WTC11 (cell line): ENCODE measurements at regions not wholly inside any gene's neighbourhood (a gene's known extent, or its start where the extent isn't known, plus 50 kb on each side); places are given as distances from the start of the nearest gene placed in this dataset.

Source experiments
- ATAC-seq: fragments of 200-7000 bp; cut with Tn5 transposase; 2 replicates; pipeline ENCODE4 v1.10.0; 2021; ENCODE audit warnings: mild to moderate bottlenecking, moderate library complexity
- CTCF ChIA-PET: fragments of 300-600 bp; sonication (Branson Sonifier 250); formaldehyde crosslinking; loops from one replicate; lab custom pipeline; 2021; ENCODE audit warnings: antibody characterized with exemption; lab: Charles Lee
- POLR2A ChIA-PET: fragments of 350-600 bp; sonication (Branson Sonifier 250); formaldehyde crosslinking; loops from one replicate; lab custom pipeline; 2021; ENCODE audit warnings: antibody characterized with exemption; lab: Charles Lee
- DNase-seq: peaks from one replicate; pipeline ENCODE4 v3.0.0; 2021; ENCODE audit warnings: low spot score
- H3K27ac Mint-ChIP-seq: 2 replicates; pipeline ENCODE4 v1.8.0; 2021; ENCODE audit warnings: mixed read lengths
- H3K27me3 Mint-ChIP-seq: 2 replicates; pipeline ENCODE4 v1.8.0; 2021; ENCODE audit warnings: low read depth, mild to moderate bottlenecking, moderate library complexity, mixed read lengths
- H3K36me3 Mint-ChIP-seq: 2 replicates; pipeline ENCODE4 v1.8.0; 2021; ENCODE audit warnings: mixed read lengths
- H3K4me1 Mint-ChIP-seq: 2 replicates; pipeline ENCODE4 v1.8.0; 2022; ENCODE audit warnings: mixed read lengths
- H3K4me3 Mint-ChIP-seq: 2 replicates; pipeline ENCODE4 v1.8.0; 2021; ENCODE audit warnings: mild to moderate bottlenecking, moderate library complexity, mixed read lengths
- H3K9me3 Mint-ChIP-seq: 2 replicates; pipeline ENCODE4 v1.8.0; 2021; ENCODE audit warnings: mixed read lengths
- CREM ChIP-seq: sonication (generic); formaldehyde crosslinking; IDR thresholded peaks from 2 replicates; pipeline ENCODE4 v1.8.1; 2022; ENCODE audit warnings: mild to moderate bottlenecking, missing genetic modification reagents, moderate library complexity
- JUN ChIP-seq: sonication (generic); formaldehyde crosslinking; IDR thresholded peaks from 2 replicates; pipeline ENCODE4 v1.8.0; 2023; ENCODE audit warnings: mild to moderate bottlenecking, missing genetic modification reagents
- NR1H2 ChIP-seq: sonication (generic); formaldehyde crosslinking; IDR thresholded peaks from 2 replicates; pipeline ENCODE4 v1.9.0; 2021; ENCODE audit warnings: mild to moderate bottlenecking, moderate library complexity, missing genetic modification reagents
- NR3C1 ChIP-seq: sonication (generic); formaldehyde crosslinking; conservative IDR thresholded peaks from 2 replicates; pipeline ENCODE4 v1.8.1; 2023; ENCODE audit warnings: low read depth, mild to moderate bottlenecking, missing genetic modification reagents
- RORB ChIP-seq: fragments of 250-450 bp; sonication (Bioruptor Pico); IDR thresholded peaks from 2 replicates; pipeline ENCODE4 v1.9.0; 2021; ENCODE audit warnings: mild to moderate bottlenecking
- SMAD4 ChIP-seq: sonication (generic); formaldehyde crosslinking; IDR thresholded peaks from 2 replicates; pipeline ENCODE4 v1.8.0; 2022; ENCODE audit warnings: mild to moderate bottlenecking, missing genetic modification reagents
- TCF7 ChIP-seq: sonication (generic); formaldehyde crosslinking; IDR thresholded peaks from 2 replicates; pipeline ENCODE4 v1.8.0; 2022; ENCODE audit warnings: mild to moderate bottlenecking, low read depth, missing genetic modification reagents, moderate library complexity
- ZNF423 ChIP-seq: fragments of 250-450 bp; sonication (Bioruptor Pico); IDR thresholded peaks from 2 replicates; pipeline ENCODE4 v2.1.2; 2022; ENCODE audit warnings: mild to moderate bottlenecking, moderate library complexity
- ZNF671 ChIP-seq: fragments of 250-450 bp; sonication (Bioruptor Pico); IDR thresholded peaks from 2 replicates; pipeline ENCODE4 v1.8.0; 2021; ENCODE audit warnings: mild to moderate bottlenecking
- TF ChIP-seq, protein P1 (sequence below): sonication (generic); formaldehyde crosslinking; conservative IDR thresholded peaks from 2 replicates; pipeline ENCODE4 v1.8.1; 2023; ENCODE audit warnings: mild to moderate bottlenecking, low read depth, missing genetic modification reagents, moderate library complexity
- TF ChIP-seq, protein P2 (sequence below): sonication (generic); formaldehyde crosslinking; IDR thresholded peaks from 2 replicates; pipeline ENCODE4 v1.8.1; 2023; ENCODE audit warnings: mild to moderate bottlenecking, missing genetic modification reagents, moderate library complexity
- TF ChIP-seq, protein P3 (sequence below): sonication (generic); formaldehyde crosslinking; IDR thresholded peaks from 2 replicates; pipeline ENCODE4 v1.8.1; 2023; ENCODE audit warnings: mild to moderate bottlenecking, moderate library complexity, missing genetic modification reagents
- TF ChIP-seq, protein P4 (sequence below): sonication (generic); formaldehyde crosslinking; IDR thresholded peaks from 2 replicates; pipeline ENCODE4 v1.8.0; 2023; ENCODE audit warnings: missing genetic modification reagents
- TF ChIP-seq, protein P5 (sequence below): fragments of 250-450 bp; sonication (Bioruptor Pico); IDR thresholded peaks from 2 replicates; pipeline ENCODE4 v2.1.2; 2022; ENCODE audit warnings: mild to moderate bottlenecking, moderate library complexity
- TF ChIP-seq, protein P6 (sequence below): fragments of 250-450 bp; sonication (Bioruptor Pico); IDR thresholded peaks from 2 replicates; pipeline ENCODE4 v1.9.0; 2021; ENCODE audit warnings: mild to moderate bottlenecking
- TF ChIP-seq, protein P7 (sequence below): sonication (generic); formaldehyde crosslinking; IDR thresholded peaks from 2 replicates; pipeline ENCODE4 v1.8.1; 2022; ENCODE audit warnings: mild to moderate bottlenecking, missing genetic modification reagents, moderate library complexity, borderline replicate concordance

DNA sequence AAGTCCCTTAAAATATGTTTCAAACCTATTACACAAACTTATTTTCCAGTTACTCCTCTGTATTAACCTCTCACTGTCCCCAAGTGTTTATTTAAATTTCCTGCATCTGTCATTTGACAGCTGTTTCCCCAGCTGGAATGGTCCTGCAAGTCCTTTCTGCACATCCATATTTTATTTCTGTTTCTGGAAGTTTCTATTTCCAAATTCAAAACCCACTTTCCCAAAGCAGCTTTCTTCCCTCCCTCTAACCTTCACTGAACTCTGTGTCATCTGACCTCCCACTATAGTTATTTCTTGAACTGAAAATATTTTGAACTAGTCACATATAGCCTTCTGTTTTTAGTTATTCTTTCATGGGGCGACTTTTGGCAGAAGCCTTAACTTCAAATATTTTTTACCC, 459.4 kb upstream of the MC4R start:
- no peak overlapping the region for H3K4me3 Mint-ChIP-seq
- CTCF ChIA-PET: no interaction called here
- POLR2A ChIA-PET: no interaction called here
- DNase-seq (no peak), ATAC-seq (no peak)
- H3K36me3 Mint-ChIP-seq: no peaks in the 10 kb centered on the region
- H3K9me3 Mint-ChIP-seq: no peaks in the 10 kb centered on the region
- no peaks in the 10 kb centered on the region for H3K27me3 Mint-ChIP-seq
- TF ChIP-seq, protein P1, sequence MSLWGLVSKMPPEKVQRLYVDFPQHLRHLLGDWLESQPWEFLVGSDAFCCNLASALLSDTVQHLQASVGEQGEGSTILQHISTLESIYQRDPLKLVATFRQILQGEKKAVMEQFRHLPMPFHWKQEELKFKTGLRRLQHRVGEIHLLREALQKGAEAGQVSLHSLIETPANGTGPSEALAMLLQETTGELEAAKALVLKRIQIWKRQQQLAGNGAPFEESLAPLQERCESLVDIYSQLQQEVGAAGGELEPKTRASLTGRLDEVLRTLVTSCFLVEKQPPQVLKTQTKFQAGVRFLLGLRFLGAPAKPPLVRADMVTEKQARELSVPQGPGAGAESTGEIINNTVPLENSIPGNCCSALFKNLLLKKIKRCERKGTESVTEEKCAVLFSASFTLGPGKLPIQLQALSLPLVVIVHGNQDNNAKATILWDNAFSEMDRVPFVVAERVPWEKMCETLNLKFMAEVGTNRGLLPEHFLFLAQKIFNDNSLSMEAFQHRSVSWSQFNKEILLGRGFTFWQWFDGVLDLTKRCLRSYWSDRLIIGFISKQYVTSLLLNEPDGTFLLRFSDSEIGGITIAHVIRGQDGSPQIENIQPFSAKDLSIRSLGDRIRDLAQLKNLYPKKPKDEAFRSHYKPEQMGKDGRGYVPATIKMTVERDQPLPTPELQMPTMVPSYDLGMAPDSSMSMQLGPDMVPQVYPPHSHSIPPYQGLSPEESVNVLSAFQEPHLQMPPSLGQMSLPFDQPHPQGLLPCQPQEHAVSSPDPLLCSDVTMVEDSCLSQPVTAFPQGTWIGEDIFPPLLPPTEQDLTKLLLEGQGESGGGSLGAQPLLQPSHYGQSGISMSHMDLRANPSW (CRISPR knock-in tag): no peak
- TF ChIP-seq, protein P2, sequence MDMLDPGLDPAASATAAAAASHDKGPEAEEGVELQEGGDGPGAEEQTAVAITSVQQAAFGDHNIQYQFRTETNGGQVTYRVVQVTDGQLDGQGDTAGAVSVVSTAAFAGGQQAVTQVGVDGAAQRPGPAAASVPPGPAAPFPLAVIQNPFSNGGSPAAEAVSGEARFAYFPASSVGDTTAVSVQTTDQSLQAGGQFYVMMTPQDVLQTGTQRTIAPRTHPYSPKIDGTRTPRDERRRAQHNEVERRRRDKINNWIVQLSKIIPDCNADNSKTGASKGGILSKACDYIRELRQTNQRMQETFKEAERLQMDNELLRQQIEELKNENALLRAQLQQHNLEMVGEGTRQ (CRISPR knock-in tag): no peak
- TF ChIP-seq, protein P3, sequence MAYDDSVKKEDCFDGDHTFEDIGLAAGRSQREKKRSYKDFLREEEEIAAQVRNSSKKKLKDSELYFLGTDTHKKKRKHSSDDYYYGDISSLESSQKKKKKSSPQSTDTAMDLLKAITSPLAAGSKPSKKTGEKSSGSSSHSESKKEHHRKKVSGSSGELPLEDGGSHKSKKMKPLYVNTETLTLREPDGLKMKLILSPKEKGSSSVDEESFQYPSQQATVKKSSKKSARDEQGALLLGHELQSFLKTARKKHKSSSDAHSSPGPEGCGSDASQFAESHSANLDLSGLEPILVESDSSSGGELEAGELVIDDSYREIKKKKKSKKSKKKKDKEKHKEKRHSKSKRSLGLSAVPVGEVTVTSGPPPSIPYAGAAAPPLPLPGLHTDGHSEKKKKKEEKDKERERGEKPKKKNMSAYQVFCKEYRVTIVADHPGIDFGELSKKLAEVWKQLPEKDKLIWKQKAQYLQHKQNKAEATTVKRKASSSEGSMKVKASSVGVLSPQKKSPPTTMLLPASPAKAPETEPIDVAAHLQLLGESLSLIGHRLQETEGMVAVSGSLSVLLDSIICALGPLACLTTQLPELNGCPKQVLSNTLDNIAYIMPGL (CRISPR knock-in tag): no peak
- no peak for TF ChIP-seq TCF7 (CRISPR knock-in tag)
- TF ChIP-seq, protein P4, sequence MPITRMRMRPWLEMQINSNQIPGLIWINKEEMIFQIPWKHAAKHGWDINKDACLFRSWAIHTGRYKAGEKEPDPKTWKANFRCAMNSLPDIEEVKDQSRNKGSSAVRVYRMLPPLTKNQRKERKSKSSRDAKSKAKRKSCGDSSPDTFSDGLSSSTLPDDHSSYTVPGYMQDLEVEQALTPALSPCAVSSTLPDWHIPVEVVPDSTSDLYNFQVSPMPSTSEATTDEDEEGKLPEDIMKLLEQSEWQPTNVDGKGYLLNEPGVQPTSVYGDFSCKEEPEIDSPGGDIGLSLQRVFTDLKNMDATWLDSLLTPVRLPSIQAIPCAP: no peak
- TF ChIP-seq ZNF671 (CRISPR knock-in tag): no peak
- no peaks in the 10 kb centered on the region for H3K4me1 Mint-ChIP-seq
- H3K27ac Mint-ChIP-seq: no peak overlapping the region

DNA sequence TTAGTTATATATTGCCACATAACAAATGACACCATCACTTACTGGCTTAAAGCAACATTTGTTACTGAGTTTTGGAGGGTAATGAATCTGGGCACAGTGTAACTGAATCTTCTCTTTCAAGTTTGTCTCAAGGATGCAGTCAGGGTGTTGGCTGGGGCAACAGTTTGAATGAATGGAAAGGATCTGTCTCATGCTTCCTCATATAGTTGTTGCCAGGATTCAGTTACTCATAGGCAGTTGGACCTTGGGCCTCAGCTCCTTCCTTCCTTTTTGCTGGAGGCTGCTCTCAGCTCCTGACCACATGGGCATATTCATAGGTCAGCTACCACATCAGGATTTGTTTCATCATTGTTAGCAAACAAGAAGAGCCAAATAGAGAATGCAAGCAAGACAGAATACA, 466.1 kb upstream of the MC4R start:
- Mint-ChIP-seq H3K4me3 (no peak overlapping the region), H3K27ac (no peak overlapping the region), H3K36me3 (no peaks in the 10 kb centered on the region), H3K27me3 (no peaks in the 10 kb centered on the region), H3K9me3 (peaks cover 20% of the 10 kb centered on the region), H3K4me1 (no peaks in the 10 kb centered on the region)
- POLR2A ChIA-PET: no interaction called here
- ATAC-seq (no peak), DNase-seq (no peak)
- CTCF ChIA-PET: no interaction called here
- TF ChIP-seq, protein P5, sequence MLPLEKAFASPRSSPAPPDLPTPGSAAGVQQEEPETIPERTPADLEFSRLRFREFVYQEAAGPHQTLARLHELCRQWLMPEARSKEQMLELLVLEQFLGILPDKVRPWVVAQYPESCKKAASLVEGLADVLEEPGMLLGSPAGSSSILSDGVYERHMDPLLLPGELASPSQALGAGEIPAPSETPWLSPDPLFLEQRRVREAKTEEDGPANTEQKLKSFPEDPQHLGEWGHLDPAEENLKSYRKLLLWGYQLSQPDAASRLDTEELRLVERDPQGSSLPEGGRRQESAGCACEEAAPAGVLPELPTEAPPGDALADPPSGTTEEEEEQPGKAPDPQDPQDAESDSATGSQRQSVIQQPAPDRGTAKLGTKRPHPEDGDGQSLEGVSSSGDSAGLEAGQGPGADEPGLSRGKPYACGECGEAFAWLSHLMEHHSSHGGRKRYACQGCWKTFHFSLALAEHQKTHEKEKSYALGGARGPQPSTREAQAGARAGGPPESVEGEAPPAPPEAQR (CRISPR knock-in tag): no peak
- no peak for TF ChIP-seq SMAD4 (CRISPR knock-in tag)
- no peak for TF ChIP-seq RORB
- TF ChIP-seq ZNF423 (CRISPR knock-in tag): no peak
- TF ChIP-seq, all 79 proteins: peak for 0

DNA sequence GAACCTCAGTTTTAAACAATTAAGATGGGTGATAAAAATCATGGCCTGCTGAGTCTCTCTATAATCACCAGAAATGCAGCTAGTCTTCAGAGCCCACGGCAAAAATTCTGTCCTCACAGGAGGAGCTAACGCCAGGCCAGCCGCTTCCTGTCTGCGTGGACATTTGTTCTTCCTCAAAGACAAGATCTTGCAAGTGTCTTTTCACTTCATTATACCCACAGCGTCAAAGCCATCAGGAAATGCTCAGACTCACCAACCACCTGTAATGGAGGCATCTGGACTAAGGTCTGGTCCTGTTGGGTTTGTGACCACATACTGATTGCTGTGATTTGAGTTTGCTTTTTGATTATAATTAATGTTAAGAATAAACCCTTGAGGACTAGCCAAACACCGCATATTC, 473.8 kb upstream of the MC4R start:
- TF ChIP-seq CREM (CRISPR knock-in tag): no peak
- no peak for TF ChIP-seq NR3C1 (CRISPR knock-in tag)
- TF ChIP-seq, all 79 proteins: peak for 0
- no peak overlapping the region for H3K4me3 Mint-ChIP-seq
- no peak overlapping the region for H3K27ac Mint-ChIP-seq
- peaks cover 16% of the 10 kb centered on the region for H3K4me1 Mint-ChIP-seq
- ATAC-seq (no peak), DNase-seq (no peak)
- peaks cover 4% of the 10 kb centered on the region; the same call in 1 of the 2 replicates for H3K36me3 Mint-ChIP-seq
- H3K27me3 Mint-ChIP-seq: no peaks in the 10 kb centered on the region
- ChIA-PET POLR2A (no interaction called here), CTCF (no interaction called here)
- H3K9me3 Mint-ChIP-seq: peaks cover 37% of the 10 kb centered on the region

DNA sequence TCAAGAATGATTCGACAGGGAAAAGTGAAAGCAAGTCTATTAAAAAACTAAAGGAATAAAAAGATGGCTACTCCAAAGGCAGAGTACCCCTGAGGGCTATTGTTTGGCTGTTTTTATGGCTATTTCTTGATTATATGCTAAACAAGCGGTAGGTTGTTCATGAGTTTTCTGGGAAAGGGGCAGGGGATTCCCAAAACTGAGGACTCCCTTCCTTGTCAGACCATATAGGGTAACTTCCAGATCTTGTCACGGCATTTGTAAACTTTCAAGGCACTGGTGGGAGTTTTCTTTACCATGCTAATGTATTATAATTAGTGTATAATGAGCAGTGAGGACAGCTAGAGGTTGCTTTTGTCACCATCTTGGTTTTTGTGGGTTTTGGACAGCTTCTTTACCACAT, 474.9 kb upstream of the MC4R start:
- Mint-ChIP-seq H3K9me3 (peaks cover 27% of the 10 kb centered on the region), H3K27ac (no peak overlapping the region)
- CTCF ChIA-PET: interaction anchor here (0.7 kb wide), 1 partner anchor 1402 kb away, joined by 3 read pairs; no protein-coding TSS in a partner anchor
- TF ChIP-seq, protein P6, sequence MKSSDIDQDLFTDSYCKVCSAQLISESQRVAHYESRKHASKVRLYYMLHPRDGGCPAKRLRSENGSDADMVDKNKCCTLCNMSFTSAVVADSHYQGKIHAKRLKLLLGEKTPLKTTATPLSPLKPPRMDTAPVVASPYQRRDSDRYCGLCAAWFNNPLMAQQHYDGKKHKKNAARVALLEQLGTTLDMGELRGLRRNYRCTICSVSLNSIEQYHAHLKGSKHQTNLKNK (CRISPR knock-in tag): no peak
- TF ChIP-seq, protein P7, sequence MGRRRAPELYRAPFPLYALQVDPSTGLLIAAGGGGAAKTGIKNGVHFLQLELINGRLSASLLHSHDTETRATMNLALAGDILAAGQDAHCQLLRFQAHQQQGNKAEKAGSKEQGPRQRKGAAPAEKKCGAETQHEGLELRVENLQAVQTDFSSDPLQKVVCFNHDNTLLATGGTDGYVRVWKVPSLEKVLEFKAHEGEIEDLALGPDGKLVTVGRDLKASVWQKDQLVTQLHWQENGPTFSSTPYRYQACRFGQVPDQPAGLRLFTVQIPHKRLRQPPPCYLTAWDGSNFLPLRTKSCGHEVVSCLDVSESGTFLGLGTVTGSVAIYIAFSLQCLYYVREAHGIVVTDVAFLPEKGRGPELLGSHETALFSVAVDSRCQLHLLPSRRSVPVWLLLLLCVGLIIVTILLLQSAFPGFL (CRISPR knock-in tag): no peak
- TF ChIP-seq, protein P2 (CRISPR knock-in tag): no peak
- TF ChIP-seq JUN: no peak
- TF ChIP-seq NR1H2 (CRISPR knock-in tag): no peak
- TF ChIP-seq, protein P1 (CRISPR knock-in tag): no peak

More for the DNA sequence above, 474.9 kb upstream of the MC4R start:
- Mint-ChIP-seq H3K27me3 (no peaks in the 10 kb centered on the region), H3K4me3 (no peak overlapping the region), H3K36me3 (peaks cover 4% of the 10 kb centered on the region; the same call in 1 of the 2 replicates), H3K4me1 (peaks cover 16% of the 10 kb centered on the region)
- ATAC-seq: no peak
- POLR2A ChIA-PET: no interaction called here
- DNase-seq: no peak
